ENCODE measurements at regions not wholly inside any gene's neighbourhood (a gene's known extent, or its start where the extent isn't known, plus 50 kb on each side); places are given as distances from the start of the nearest gene placed in this dataset.

GRCh38 chr7:124255041-124255655 is 222.3 kb upstream of the TMEM229A start:
- TF ChIP-seq ZNF569 (CRISPR knock-in tag; IDR thresholded peaks at IDR 0.05; ENCODE audit: borderline replicate concordance): no peak
- TF ChIP-seq TEAD2 (CRISPR knock-in tag; IDR thresholded peaks at IDR 0.05): no peak
- TF ChIP-seq ZNF792 (CRISPR knock-in tag; IDR thresholded peaks at IDR 0.05): no peak
- no peak for TF ChIP-seq SCMH1 (CRISPR knock-in tag; IDR thresholded peaks at IDR 0.05; ENCODE audit: borderline replicate concordance)
- TF ChIP-seq JUNB (CRISPR knock-in tag; IDR thresholded peaks at IDR 0.05; ENCODE audit: borderline replicate concordance): no peak
- no peak for TF ChIP-seq ZNF839 (CRISPR knock-in tag; IDR thresholded peaks at IDR 0.05; ENCODE audit: borderline replicate concordance)
- TF ChIP-seq ARNTL (CRISPR knock-in tag; IDR thresholded peaks at IDR 0.05): no peak
- no peak for TF ChIP-seq KLF11 (CRISPR knock-in tag; IDR thresholded peaks at IDR 0.05)
- no peak for TF ChIP-seq ZC3H13 (CRISPR knock-in tag; IDR thresholded peaks at IDR 0.05)
- no peak for TF ChIP-seq PBX3 (CRISPR knock-in tag; IDR thresholded peaks at IDR 0.05; ENCODE audit: borderline replicate concordance)
- TF ChIP-seq MYC (CRISPR knock-in tag; IDR thresholded peaks at IDR 0.05; ENCODE audit: borderline replicate concordance): no peak
- no peak for TF ChIP-seq RAD51 (IDR thresholded peaks at IDR 0.05; ENCODE audit: borderline replicate concordance)
- TF ChIP-seq MIER3 (CRISPR knock-in tag; IDR thresholded peaks at IDR 0.05; ENCODE audit: borderline replicate concordance): no peak
- TF ChIP-seq ZNF17 (CRISPR knock-in tag; IDR thresholded peaks at IDR 0.05): no peak
- TF ChIP-seq IRF2 (CRISPR knock-in tag; IDR thresholded peaks at IDR 0.05): no peak
- TF ChIP-seq NR2F6 (IDR thresholded peaks at IDR 0.05): no peak
- no peak for TF ChIP-seq NR2F6 (CRISPR knock-in tag; IDR thresholded peaks at IDR 0.05)
- no peaks in the 10 kb centered on the region for H3K36me3 ChIP-seq (replicated peaks in 1 of 2; ENCODE audit: control insufficient read depth in 1 of 2, insufficient read depth in 2 of 2, low read length in 2 of 2)
- FAIRE-seq: no peak
- H3K79me2 ChIP-seq (ENCODE audit: insufficient read depth, low read length): no peaks in the 10 kb centered on the region
- H3K27ac ChIP-seq (ENCODE audit: extremely low read length, insufficient read depth, low read length): no peak overlapping the region
- no peak overlapping the region for H3K4me3 ChIP-seq (replicated peaks in 1 of 3; ENCODE audit: insufficient read depth in 1 of 3, low read depth in 2 of 3, low read length in 3 of 3)
- no peak for ATAC-seq
- POLR2A ChIA-PET: no interaction called here
- no peaks in the 10 kb centered on the region for H3K4me1 ChIP-seq (ENCODE audit: insufficient read depth, low read length)
- no peaks in the 10 kb centered on the region for H3K27me3 ChIP-seq (ENCODE audit: control insufficient read depth in 1 of 2, insufficient read depth in 2 of 2, low read length in 2 of 2)
- no TSS peak for BruUV-seq (replicated peaks)
- no peak overlapping the region for H3K9ac ChIP-seq (ENCODE audit: insufficient read depth, low read depth, low read length)
- CTCF ChIA-PET (ENCODE audit: low intra/inter-chr PET ratio, low total read pairs): no interaction called here
- no peaks in the 10 kb centered on the region for H3K9me3 ChIP-seq (ENCODE audit: low read length)
- WGBS (ENCODE audit: low lambda C conversion rate): 13% methylated on average over 4 of the region's 4 CpGs
- in situ Hi-C loops (cut with HindIII; ENCODE audit: extremely low pct_ligation_motif_present, low pct_unique_long_range_greater_than_20kb) (no loop called here), intact Hi-C loops (cut with micrococcal nuclease; ENCODE audit: unreplicated experiment) (no loop called here)
- DNase-seq (ENCODE audit: low spot score): no peak
- no peaks in the 10 kb centered on the region for H4K20me1 ChIP-seq (ENCODE audit: insufficient read depth, low read length)
- H3K4me2 ChIP-seq (ENCODE audit: low read depth, low read length): no peak overlapping the region
- H2AFZ ChIP-seq (ENCODE audit: low read length): no peak overlapping the region
